ENCODE measurements at regions not wholly inside any gene's neighbourhood (a gene's known extent, or its start where the extent isn't known, plus 50 kb on each side); places are given as distances from the start of the nearest gene placed in this dataset.

- no peaks in the 10 kb centered on the region for H3K27me3 ChIP-seq (ENCODE audit: insufficient read depth)
- H3K36me3 ChIP-seq (ENCODE audit: insufficient read depth): no peaks in the 10 kb centered on the region
- Mint-ChIP-seq H3K4me1 (no peaks in the 10 kb centered on the region), H3K27ac (no peak overlapping the region), H3K27me3 (ENCODE audit: insufficient read depth, low read depth, poor library complexity) (no peaks in the 10 kb centered on the region), H3K4me3 (no peak overlapping the region), H3K9me3 (peaks cover 7% of the 10 kb centered on the region), H3K36me3 (ENCODE audit: low read depth) (no peaks in the 10 kb centered on the region)
- H3K9me2 ChIP-seq (ENCODE audit: insufficient read depth): no peaks in the 10 kb centered on the region
- H3K4me3 ChIP-seq: no peak overlapping the region
- H3K4me1 ChIP-seq (ENCODE audit: insufficient read depth): no peaks in the 10 kb centered on the region
- H3K4me2 ChIP-seq: no peak overlapping the region
- no peak overlapping the region; the same call in 1 of the 2 replicates for H2AFZ ChIP-seq
- no peak overlapping the region for H3K27ac ChIP-seq (ENCODE audit: low read depth)
- no peak for TF ChIP-seq ZNF462 (CRISPR knock-in tag; IDR thresholded peaks at IDR 0.05)
- no peak for TF ChIP-seq STAT1 (IDR thresholded peaks at IDR 0.05; ENCODE audit: unreplicated experiment)
- TF ChIP-seq POLR2AphosphoS5 (IDR thresholded peaks at IDR 0.05; ENCODE audit: low read depth): no peak
- TF ChIP-seq ZNF114 (CRISPR knock-in tag; IDR thresholded peaks at IDR 0.05): no peak
- no peak for TF ChIP-seq JUNB (IDR thresholded peaks at IDR 0.05; ENCODE audit: unreplicated experiment)
- TF ChIP-seq ZNF331 (CRISPR knock-in tag; IDR thresholded peaks at IDR 0.05; ENCODE audit: low read depth): no peak
- no peak for TF ChIP-seq NANOG (IDR thresholded peaks at IDR 0.05; ENCODE audit: borderline replicate concordance)
- TF ChIP-seq EZH2phosphoT487 (IDR thresholded peaks at IDR 0.05; ENCODE audit: unreplicated experiment): no peak
- TF ChIP-seq CREB1 (CRISPR knock-in tag; IDR thresholded peaks at IDR 0.05; ENCODE audit: low read depth): no peak
- TF ChIP-seq EZH2 (IDR thresholded peaks at IDR 0.05; ENCODE audit: low read depth, unreplicated experiment): no peak
- no peak for TF ChIP-seq ETS1 (IDR thresholded peaks at IDR 0.05)
- no peak for TF ChIP-seq REST (IDR thresholded peaks at IDR 0.05; ENCODE audit: unreplicated experiment)
- no peak for TF ChIP-seq CTCF (conservative IDR thresholded peaks at IDR 0.05; ENCODE audit: low read depth in 2 of 2)
- no peaks in the 10 kb centered on the region for H4K20me1 ChIP-seq (replicated peaks; ENCODE audit: insufficient read depth)
- no peak for DNase-seq (ENCODE audit: low spot score)
- no peaks in the 10 kb centered on the region for H3F3A ChIP-seq (replicated peaks; ENCODE audit: low read depth)
- no peak for ATAC-seq
- no peaks in the 10 kb centered on the region for H3K79me2 ChIP-seq (replicated peaks; ENCODE audit: insufficient read depth)
These were observed 670.1 kb downstream of the REEP3 start for GRCh38 chr10:64191286-64191685.
